Endodermal cell (in vitro differentiated cells): ENCODE measurements at regions not wholly inside any gene's neighbourhood (a gene's known extent, or its start where the extent isn't known, plus 50 kb on each side); places are given as distances from the start of the nearest gene placed in this dataset.

Experiments
- DNase-seq: peaks from one replicate; pipeline ENCODE4 v3.0.0-alpha.2; 2017
- H3K27ac ChIP-seq: 2 replicates; pipeline ENCODE4 v1.5.1; 2013; ENCODE audit warnings: mild to moderate bottlenecking, low read depth, low read length, moderate library complexity
- H3K27me3 ChIP-seq: 2 replicates; pipeline ENCODE4 v1.6.1; 2013; ENCODE audit warnings: mild to moderate bottlenecking, low read length, moderate library complexity; ENCODE audit not compliant: insufficient read depth, control insufficient read depth, poor library complexity, severe bottlenecking
- H3K36me3 ChIP-seq: 2 replicates; pipeline ENCODE4 v1.7.0; 2013; ENCODE audit warnings: mild to moderate bottlenecking, low read length, moderate library complexity; ENCODE audit not compliant: control insufficient read depth, insufficient read depth
- H3K4me1 ChIP-seq: one replicate; pipeline ENCODE4 v1.7.0; 2013; ENCODE audit warnings: low read length; ENCODE audit not compliant: control insufficient read depth, insufficient read depth
- H3K4me3 ChIP-seq: 2 replicates; pipeline ENCODE4 v1.5.1; 2013; ENCODE audit warnings: mild to moderate bottlenecking, low read length, moderate library complexity
- H3K9ac ChIP-seq: 2 replicates; pipeline ENCODE4 v1.6.1; 2013; ENCODE audit warnings: mild to moderate bottlenecking, low read length, moderate library complexity; ENCODE audit not compliant: poor library complexity, severe bottlenecking; ENCODE audit errors: extremely low read depth
- H3K9me3 ChIP-seq: 2 replicates; pipeline ENCODE4 v1.6.1; 2013; ENCODE audit warnings: mild to moderate bottlenecking, low read length, moderate library complexity; ENCODE audit not compliant: control insufficient read depth
- H3K27ac Mint-ChIP-seq: 2 replicates; pipeline ENCODE4 v1.8.0; 2020; ENCODE audit warnings: mixed read lengths
- H3K27me3 Mint-ChIP-seq: 2 replicates; pipeline ENCODE4 v1.8.0; 2021; ENCODE audit warnings: mild to moderate bottlenecking, mixed read lengths; ENCODE audit not compliant: insufficient read depth
- H3K36me3 Mint-ChIP-seq: 2 replicates; pipeline ENCODE4 v1.8.0; 2020; ENCODE audit warnings: low read depth, mixed read lengths
- H3K4me1 Mint-ChIP-seq: 2 replicates; pipeline ENCODE4 v1.8.0; 2020; ENCODE audit warnings: mixed read lengths
- H3K4me3 Mint-ChIP-seq: 2 replicates; pipeline ENCODE4 v1.8.0; 2020; ENCODE audit warnings: mild to moderate bottlenecking, moderate library complexity, mixed read lengths
- H3K9me3 Mint-ChIP-seq: 2 replicates; pipeline ENCODE4 v1.8.0; 2020; ENCODE audit warnings: mild to moderate bottlenecking, mixed read lengths
- WGBS, 2 experiments: methylation state at CpG; one replicate each; pipeline versions ENCODE4 v1.1.5 to v1.1.7; 2013; ENCODE audit warnings: missing lambda C conversion rate in 2 of 2, mixed read lengths in 1 of 2; ENCODE audit not compliant: insufficient coverage in 1 of 2, insufficient read length in 1 of 2; 5-methylcytosine and 5-hydroxymethylcytosine counted together
- TF ChIP-seq, protein P1 (sequence below): fragments of 200-600 bp; sonication (generic); conservative IDR thresholded peaks from 2 replicates; pipeline ENCODE4 v1.5.0; 2021; ENCODE audit warnings: antibody characterized with exemption, mild to moderate bottlenecking

DNA sequence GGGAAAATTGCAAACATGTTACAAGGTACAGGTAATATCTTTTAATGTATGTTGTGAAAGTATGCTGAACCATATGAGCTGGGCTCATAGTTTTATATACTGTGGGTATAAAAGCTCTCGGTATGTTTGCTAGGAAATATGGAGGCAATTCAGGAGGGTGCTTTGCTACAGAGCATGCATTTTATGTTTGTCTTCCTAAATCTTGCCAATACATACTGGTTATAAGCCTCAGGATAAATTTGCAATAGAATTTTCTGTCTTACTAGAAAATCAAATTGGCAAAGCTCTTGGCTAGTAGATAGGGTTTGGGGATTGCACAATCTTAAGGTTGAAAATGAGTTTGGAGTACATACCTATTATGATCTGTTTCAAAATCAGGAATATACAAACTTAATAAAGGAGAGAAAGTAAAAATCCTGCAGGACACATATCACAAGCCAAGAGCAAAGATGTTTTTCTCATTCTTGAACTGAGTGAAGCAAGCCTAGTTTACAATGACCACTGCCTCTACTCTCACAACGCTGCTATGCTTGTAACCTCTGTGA lies 751.2 kb downstream of the HDGFL1 start:
- 96 to 100% methylated on average over 2 of the region's 2 CpGs for WGBS, 2 experiments

DNA sequence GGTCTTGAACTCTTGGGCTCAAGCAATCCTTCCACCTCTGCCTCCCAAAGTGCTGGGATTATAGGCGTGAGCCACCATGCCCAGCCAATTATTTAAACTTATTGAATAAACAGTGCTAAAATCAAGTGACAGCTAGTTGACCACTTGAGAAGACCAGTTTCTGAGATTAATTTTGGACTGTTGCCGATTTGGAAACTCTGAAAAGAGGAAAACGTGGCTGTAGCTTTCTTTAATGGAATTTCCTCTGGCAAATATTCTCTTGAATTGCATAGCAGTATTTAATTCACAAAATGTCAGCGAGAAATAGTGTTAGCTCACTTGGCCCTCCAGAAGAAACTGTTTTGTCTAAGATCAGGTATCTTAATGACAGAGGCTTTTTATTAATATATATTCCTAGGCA lies 754.5 kb downstream of the HDGFL1 start:
- no peak overlapping the region for H3K4me3 Mint-ChIP-seq
- Histone ChIP-seq H3K27me3 (no peaks in the 10 kb centered on the region), H3K9ac (no peak overlapping the region), H3K27ac (no peak overlapping the region), H3K4me3 (no peak overlapping the region), H3K9me3 (peaks cover 4% of the 10 kb centered on the region), H3K36me3 (no peaks in the 10 kb centered on the region), H3K4me1 (no peaks in the 10 kb centered on the region)
- TF ChIP-seq, protein P1, sequence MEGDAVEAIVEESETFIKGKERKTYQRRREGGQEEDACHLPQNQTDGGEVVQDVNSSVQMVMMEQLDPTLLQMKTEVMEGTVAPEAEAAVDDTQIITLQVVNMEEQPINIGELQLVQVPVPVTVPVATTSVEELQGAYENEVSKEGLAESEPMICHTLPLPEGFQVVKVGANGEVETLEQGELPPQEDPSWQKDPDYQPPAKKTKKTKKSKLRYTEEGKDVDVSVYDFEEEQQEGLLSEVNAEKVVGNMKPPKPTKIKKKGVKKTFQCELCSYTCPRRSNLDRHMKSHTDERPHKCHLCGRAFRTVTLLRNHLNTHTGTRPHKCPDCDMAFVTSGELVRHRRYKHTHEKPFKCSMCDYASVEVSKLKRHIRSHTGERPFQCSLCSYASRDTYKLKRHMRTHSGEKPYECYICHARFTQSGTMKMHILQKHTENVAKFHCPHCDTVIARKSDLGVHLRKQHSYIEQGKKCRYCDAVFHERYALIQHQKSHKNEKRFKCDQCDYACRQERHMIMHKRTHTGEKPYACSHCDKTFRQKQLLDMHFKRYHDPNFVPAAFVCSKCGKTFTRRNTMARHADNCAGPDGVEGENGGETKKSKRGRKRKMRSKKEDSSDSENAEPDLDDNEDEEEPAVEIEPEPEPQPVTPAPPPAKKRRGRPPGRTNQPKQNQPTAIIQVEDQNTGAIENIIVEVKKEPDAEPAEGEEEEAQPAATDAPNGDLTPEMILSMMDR = no peak
- WGBS, 2 experiments = 90 to 92% methylated on average over 2 to 4 of the region's 4 CpGs
- H3K36me3 Mint-ChIP-seq = no peaks in the 10 kb centered on the region
- no peak for DNase-seq
- H3K4me1 Mint-ChIP-seq = no peaks in the 10 kb centered on the region
- no peak overlapping the region for H3K27ac Mint-ChIP-seq
- H3K27me3 Mint-ChIP-seq = no peaks in the 10 kb centered on the region
- H3K9me3 Mint-ChIP-seq = no peaks in the 10 kb centered on the region

More for the DNA sequence above, 751.2 kb downstream of the HDGFL1 start:
- Mint-ChIP-seq H3K27me3 (no peaks in the 10 kb centered on the region), H3K4me1 (no peaks in the 10 kb centered on the region), H3K36me3 (no peaks in the 10 kb centered on the region), H3K27ac (no peak overlapping the region), H3K9me3 (no peaks in the 10 kb centered on the region), H3K4me3 (no peak overlapping the region)
- no peaks in the 10 kb centered on the region for H3K36me3 ChIP-seq
- H3K9me3 ChIP-seq = peaks cover 4% of the 10 kb centered on the region
- H3K4me1 ChIP-seq = no peaks in the 10 kb centered on the region
- no peak overlapping the region for H3K9ac ChIP-seq
- H3K27me3 ChIP-seq = no peaks in the 10 kb centered on the region
- DNase-seq = no peak
- H3K27ac ChIP-seq = no peak overlapping the region
- H3K4me3 ChIP-seq = no peak overlapping the region
- TF ChIP-seq, protein P1 = no peak

DNA sequence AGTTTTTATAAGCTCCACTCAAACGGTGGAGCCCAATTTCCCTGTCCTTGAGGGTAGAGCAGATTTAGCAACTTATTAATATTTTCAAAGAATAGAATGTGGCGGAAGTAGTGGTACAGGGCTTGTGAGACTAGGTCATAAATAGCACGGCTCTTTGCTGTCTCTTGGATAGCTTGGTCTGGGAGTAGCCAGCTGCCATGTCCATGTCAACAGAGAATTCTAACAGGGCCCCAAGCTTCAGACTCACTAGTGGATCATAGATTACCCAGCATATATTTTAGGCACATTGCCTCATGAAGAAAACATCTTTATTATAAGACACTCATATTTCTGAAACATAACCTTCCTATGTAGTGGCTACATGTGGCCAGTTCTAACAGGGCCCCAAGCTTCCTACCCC lies 755.7 kb downstream of the HDGFL1 start:
- Mint-ChIP-seq H3K27ac (no peak overlapping the region), H3K9me3 (no peaks in the 10 kb centered on the region), H3K4me3 (no peak overlapping the region), H3K36me3 (no peaks in the 10 kb centered on the region), H3K27me3 (no peaks in the 10 kb centered on the region), H3K4me1 (no peaks in the 10 kb centered on the region)
- DNase-seq = no peak
- H3K4me1 ChIP-seq = no peaks in the 10 kb centered on the region
- peaks cover 4% of the 10 kb centered on the region for H3K9me3 ChIP-seq
- no peak overlapping the region for H3K27ac ChIP-seq
- H3K27me3 ChIP-seq = no peaks in the 10 kb centered on the region
- TF ChIP-seq, protein P1 = no peak
- H3K4me3 ChIP-seq = no peak overlapping the region
- no peaks in the 10 kb centered on the region for H3K36me3 ChIP-seq
- WGBS, 2 experiments = 92 to 100% methylated on average over 2 to 3 of the region's 3 CpGs
- H3K9ac ChIP-seq = no peak overlapping the region
